ENCODE measurements at regions not wholly inside any gene's neighbourhood (a gene's known extent, or its start where the extent isn't known, plus 50 kb on each side); places are given as distances from the start of the nearest gene placed in this dataset.

DNA sequence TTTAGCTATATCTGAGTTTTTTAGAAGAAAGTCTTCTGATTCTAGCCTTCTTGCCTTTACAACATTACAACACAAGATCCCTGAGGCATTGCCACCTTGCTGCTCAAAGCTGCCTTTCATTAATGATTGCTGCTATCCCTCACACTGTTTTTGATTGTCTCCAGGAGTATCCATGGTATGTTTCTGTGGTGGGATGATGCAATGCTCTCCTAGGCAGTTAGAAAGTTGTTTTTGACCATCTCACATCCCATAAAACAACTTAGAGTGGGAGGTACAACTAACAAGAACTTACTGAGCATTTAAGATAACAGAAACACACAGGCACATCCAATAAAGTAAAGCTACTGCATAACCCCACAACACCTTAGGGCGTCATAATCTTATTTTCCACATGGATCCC lies 1156.0 kb upstream of the LRRTM3 start:
- Histone ChIP-seq H3K4me3 (no peak overlapping the region), H3K9me3 (no peaks in the 10 kb centered on the region), H3K4me1 (no peaks in the 10 kb centered on the region), H3K27ac (no peak overlapping the region), H3K27me3 (no peaks in the 10 kb centered on the region), H3K36me3 (replicated peaks in 1 of 2; ENCODE audit: insufficient read depth in 1 of 2, low read depth in 2 of 2) (no peaks in the 10 kb centered on the region)
- TF ChIP-seq, protein P1, sequence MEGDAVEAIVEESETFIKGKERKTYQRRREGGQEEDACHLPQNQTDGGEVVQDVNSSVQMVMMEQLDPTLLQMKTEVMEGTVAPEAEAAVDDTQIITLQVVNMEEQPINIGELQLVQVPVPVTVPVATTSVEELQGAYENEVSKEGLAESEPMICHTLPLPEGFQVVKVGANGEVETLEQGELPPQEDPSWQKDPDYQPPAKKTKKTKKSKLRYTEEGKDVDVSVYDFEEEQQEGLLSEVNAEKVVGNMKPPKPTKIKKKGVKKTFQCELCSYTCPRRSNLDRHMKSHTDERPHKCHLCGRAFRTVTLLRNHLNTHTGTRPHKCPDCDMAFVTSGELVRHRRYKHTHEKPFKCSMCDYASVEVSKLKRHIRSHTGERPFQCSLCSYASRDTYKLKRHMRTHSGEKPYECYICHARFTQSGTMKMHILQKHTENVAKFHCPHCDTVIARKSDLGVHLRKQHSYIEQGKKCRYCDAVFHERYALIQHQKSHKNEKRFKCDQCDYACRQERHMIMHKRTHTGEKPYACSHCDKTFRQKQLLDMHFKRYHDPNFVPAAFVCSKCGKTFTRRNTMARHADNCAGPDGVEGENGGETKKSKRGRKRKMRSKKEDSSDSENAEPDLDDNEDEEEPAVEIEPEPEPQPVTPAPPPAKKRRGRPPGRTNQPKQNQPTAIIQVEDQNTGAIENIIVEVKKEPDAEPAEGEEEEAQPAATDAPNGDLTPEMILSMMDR (IDR thresholded peaks at IDR 0.05) = no peak
- TF ChIP-seq POLR2A (IDR thresholded peaks at IDR 0.05) = no peak
- 84 to 93% methylated on average over 1 of the region's 1 CpG for WGBS, 2 donors
- intact Hi-C loops (cut with DNase I) = no loop called here
- ATAC-seq (no peak), DNase-seq (no peak)

DNA sequence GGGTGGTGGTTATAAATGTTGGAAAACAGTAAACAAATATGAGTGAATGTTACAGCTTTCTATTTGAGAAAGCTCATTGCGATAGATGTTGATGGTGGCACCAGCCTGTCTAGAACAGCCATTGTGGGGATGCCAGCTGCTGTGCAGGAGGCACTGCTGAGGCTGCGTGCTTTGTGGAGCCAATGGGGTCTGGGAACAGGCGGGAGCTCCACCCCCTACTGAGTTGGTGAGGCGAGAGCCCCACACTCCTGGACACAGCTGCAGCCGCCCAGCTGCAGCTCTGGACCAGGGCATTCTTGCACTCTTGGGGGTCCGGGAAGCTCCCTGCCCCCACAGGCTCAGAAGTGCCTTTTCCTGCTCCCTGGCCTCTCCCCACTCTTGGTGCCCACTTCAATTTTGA lies 1147.1 kb upstream of the LRRTM3 start:
- no peak overlapping the region for H3K27ac ChIP-seq
- no peaks in the 10 kb centered on the region for H3K4me1 ChIP-seq
- WGBS, 2 donors = 84 to 96% methylated on average over 4 to 5 of the region's 6 CpGs
- H3K27me3 ChIP-seq = no peaks in the 10 kb centered on the region
- no peak for TF ChIP-seq POLR2A (IDR thresholded peaks at IDR 0.05)
- TF ChIP-seq, protein P1 (IDR thresholded peaks at IDR 0.05) = no peak
- no peaks in the 10 kb centered on the region for H3K9me3 ChIP-seq
- DNase-seq (no peak), ATAC-seq (no peak)
- intact Hi-C loops (cut with DNase I) = no loop called here
- H3K36me3 ChIP-seq (replicated peaks in 1 of 2; ENCODE audit: insufficient read depth in 1 of 2, low read depth in 2 of 2) = no peaks in the 10 kb centered on the region
- no peak overlapping the region for H3K4me3 ChIP-seq

DNA sequence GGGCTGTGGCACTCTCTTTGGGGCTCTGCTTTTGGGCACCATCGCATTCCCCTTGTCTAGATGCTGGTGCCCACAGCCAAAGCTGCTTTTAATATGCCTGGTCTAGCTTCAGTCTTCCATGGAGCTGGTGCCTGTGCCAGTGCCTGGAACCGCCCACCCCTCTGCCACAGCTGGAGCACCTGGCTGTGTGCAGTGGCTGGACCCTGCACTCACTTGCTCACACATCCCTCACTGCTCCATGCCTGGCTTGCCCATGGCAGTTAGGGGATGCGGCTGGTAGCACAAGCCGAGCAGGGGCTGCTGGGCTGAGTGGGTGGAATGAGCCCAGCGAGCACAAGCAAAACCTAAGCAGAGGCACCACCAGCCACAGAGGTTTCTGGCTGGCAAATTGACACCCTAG lies 1145.9 kb upstream of the LRRTM3 start:
- no peak overlapping the region for H3K4me3 ChIP-seq
- 91 to 95% methylated on average over 4 to 5 of the region's 5 CpGs for WGBS, 2 donors
- TF ChIP-seq, protein P1 (IDR thresholded peaks at IDR 0.05) = no peak
- no peak for TF ChIP-seq POLR2A (IDR thresholded peaks at IDR 0.05)
- no peaks in the 10 kb centered on the region for H3K27me3 ChIP-seq
- no peaks in the 10 kb centered on the region for H3K9me3 ChIP-seq
- H3K4me1 ChIP-seq = no peaks in the 10 kb centered on the region
- ATAC-seq = no peak
- DNase-seq = no peak
- H3K36me3 ChIP-seq (replicated peaks in 1 of 2; ENCODE audit: insufficient read depth in 1 of 2, low read depth in 2 of 2) = no peaks in the 10 kb centered on the region
- intact Hi-C loops (cut with DNase I) = no loop called here
- no peak overlapping the region for H3K27ac ChIP-seq

DNA sequence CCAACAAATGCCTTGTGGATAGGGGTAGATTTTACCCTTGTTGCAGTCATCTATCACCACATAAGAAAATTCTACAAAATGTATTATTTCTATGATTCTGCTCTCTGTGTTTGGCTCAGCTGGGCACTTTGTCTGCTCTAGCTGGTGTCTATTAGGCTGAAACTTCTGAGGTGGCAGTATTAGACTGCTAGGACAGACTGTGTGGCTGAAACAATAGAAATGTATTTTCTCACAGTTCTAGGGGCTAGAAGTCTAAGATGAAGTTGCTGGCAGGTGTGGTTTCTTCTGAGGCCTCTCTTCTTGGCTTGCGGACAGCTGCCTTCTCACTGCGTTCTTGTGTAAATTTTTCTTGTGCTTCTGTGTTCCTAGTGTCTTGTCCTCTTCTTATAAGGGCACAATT lies 1139.6 kb upstream of the LRRTM3 start:
- intact Hi-C loops (cut with DNase I) = no loop called here

DNA sequence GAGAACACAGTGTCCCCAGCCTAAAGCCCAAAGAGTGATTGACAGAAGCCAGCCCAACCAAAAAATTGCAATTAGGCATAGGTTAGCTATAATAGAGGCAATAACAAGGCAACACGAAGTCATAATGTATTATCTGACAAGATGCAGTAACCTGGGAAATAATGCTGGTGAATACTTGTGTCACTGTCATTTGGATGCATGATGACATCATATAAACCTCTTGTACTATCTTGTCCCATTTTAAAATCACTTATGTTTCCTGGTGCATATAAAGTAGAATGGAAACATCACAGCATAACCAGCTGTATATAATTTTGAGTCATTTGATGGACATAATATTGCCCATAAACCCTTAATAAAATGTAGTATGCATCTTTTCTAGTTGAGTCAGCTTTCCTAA lies 1138.3 kb upstream of the LRRTM3 start:
- WGBS, 2 donors = 70 to 78% methylated on average over 1 of the region's 1 CpG
- Histone ChIP-seq H3K27ac (no peak overlapping the region), H3K36me3 (replicated peaks in 1 of 2; ENCODE audit: insufficient read depth in 1 of 2, low read depth in 2 of 2) (no peaks in the 10 kb centered on the region), H3K4me1 (no peaks in the 10 kb centered on the region), H3K27me3 (no peaks in the 10 kb centered on the region), H3K9me3 (no peaks in the 10 kb centered on the region), H3K4me3 (no peak overlapping the region)
- intact Hi-C loops (cut with DNase I) = no loop called here
- ATAC-seq (no peak), DNase-seq (no peak)
- TF ChIP-seq, protein P1 (IDR thresholded peaks at IDR 0.05) = no peak
- TF ChIP-seq POLR2A (IDR thresholded peaks at IDR 0.05) = no peak

More for the DNA sequence above, 1139.6 kb upstream of the LRRTM3 start:
- Histone ChIP-seq H3K4me3 (no peak overlapping the region), H3K27me3 (no peaks in the 10 kb centered on the region), H3K36me3 (replicated peaks in 1 of 2; ENCODE audit: insufficient read depth in 1 of 2, low read depth in 2 of 2) (no peaks in the 10 kb centered on the region), H3K27ac (no peak overlapping the region), H3K4me1 (no peaks in the 10 kb centered on the region), H3K9me3 (no peaks in the 10 kb centered on the region)
- TF ChIP-seq POLR2A (IDR thresholded peaks at IDR 0.05) = no peak
- TF ChIP-seq, protein P1 (IDR thresholded peaks at IDR 0.05) = no peak
- 98% methylated on average over 2 of the region's 2 CpGs for WGBS, 2 donors
- ATAC-seq (no peak), DNase-seq (no peak)

Measured in body of pancreas (tissue), 4 donors.